ENCODE measurements at regions not wholly inside any gene's neighbourhood (a gene's known extent, or its start where the extent isn't known, plus 50 kb on each side); places are given as distances from the start of the nearest gene placed in this dataset.

- H3K4me1 Mint-ChIP-seq (ENCODE audit: low read depth): peaks cover 4% of the 10 kb centered on the region
- H3K27ac Mint-ChIP-seq: no peak overlapping the region
- H3K4me3 Mint-ChIP-seq (ENCODE audit: low read depth): no peak overlapping the region
- no peaks in the 10 kb centered on the region for H3K36me3 Mint-ChIP-seq (ENCODE audit: insufficient read depth)
- no peak for DNase-seq (ENCODE audit: low spot score, unreplicated experiment)
- TF ChIP-seq CTCF (IDR thresholded peaks at IDR 0.05; ENCODE audit: unreplicated experiment): no peak
- H3K27me3 Mint-ChIP-seq: no peaks in the 10 kb centered on the region
- H3K9me3 Mint-ChIP-seq (ENCODE audit: low read depth): no peaks in the 10 kb centered on the region
Measured at GRCh38 chr4:171668403-171668802, 144.8 kb upstream of the GALNTL6 start.

DNA sequence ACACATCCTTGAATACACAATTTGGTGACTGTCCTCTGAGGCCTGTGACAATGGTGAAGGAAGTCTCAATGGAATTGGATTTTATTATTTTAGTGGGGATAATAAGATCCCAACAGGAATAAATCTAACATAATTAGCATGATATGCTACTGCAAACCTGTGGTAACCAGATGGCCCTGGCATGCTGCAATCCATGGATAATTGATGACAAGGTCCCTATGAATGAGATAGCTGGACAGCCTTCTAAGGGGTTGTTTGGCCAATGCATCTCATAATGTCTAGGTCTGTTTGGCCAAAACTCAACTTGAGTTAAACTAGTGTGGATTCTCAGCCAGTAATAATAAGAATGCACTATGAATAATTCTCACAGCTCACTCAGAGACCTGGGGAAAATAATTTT, 145.3 kb upstream of the GALNTL6 start:
- peaks cover 4% of the 10 kb centered on the region for H3K4me1 Mint-ChIP-seq (ENCODE audit: low read depth)
- H3K27me3 Mint-ChIP-seq: no peaks in the 10 kb centered on the region
- TF ChIP-seq CTCF (IDR thresholded peaks at IDR 0.05; ENCODE audit: unreplicated experiment): no peak
- H3K4me3 Mint-ChIP-seq (ENCODE audit: low read depth): no peak overlapping the region
- no peaks in the 10 kb centered on the region for H3K36me3 Mint-ChIP-seq (ENCODE audit: insufficient read depth)
- H3K9me3 Mint-ChIP-seq (ENCODE audit: low read depth): no peaks in the 10 kb centered on the region
- no peak overlapping the region for H3K27ac Mint-ChIP-seq
- no peak for DNase-seq (ENCODE audit: low spot score, unreplicated experiment)

DNA sequence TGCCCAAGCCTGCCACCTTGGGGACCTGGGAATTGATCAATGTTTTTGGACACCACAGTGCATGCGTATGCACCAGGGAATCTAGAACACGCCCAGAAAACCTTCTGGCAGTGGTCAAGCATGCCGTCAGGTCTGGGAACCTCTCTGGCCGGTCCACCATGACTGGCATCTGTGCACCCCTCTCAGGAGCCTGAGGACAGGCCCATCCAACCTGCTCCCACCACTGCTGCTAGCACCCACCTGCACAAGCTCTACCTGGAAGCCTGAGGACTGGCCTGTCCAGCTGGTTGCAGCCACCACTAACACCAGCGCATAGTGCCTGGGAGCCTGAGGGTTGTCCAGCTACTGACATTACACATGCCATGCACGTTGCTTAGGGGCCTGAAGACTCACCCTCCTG, 162.1 kb upstream of the GALNTL6 start:
- no peak for DNase-seq (ENCODE audit: low spot score, unreplicated experiment)
- Mint-ChIP-seq H3K36me3 (ENCODE audit: insufficient read depth) (no peaks in the 10 kb centered on the region), H3K9me3 (ENCODE audit: low read depth) (no peaks in the 10 kb centered on the region), H3K27me3 (no peaks in the 10 kb centered on the region), H3K4me3 (ENCODE audit: low read depth) (no peak overlapping the region), H3K27ac (no peak overlapping the region), H3K4me1 (ENCODE audit: low read depth) (no peaks in the 10 kb centered on the region)
- no peak for TF ChIP-seq CTCF (IDR thresholded peaks at IDR 0.05; ENCODE audit: unreplicated experiment)

GRCh38 chr4:171650543-171650942, 162.7 kb upstream of the GALNTL6 start:
- H3K4me3 Mint-ChIP-seq (ENCODE audit: low read depth): no peak overlapping the region
- peak; percentile 43 for TF ChIP-seq CTCF (IDR thresholded peaks at IDR 0.05; ENCODE audit: unreplicated experiment)
- no peaks in the 10 kb centered on the region for H3K36me3 Mint-ChIP-seq (ENCODE audit: insufficient read depth)
- H3K4me1 Mint-ChIP-seq (ENCODE audit: low read depth): no peaks in the 10 kb centered on the region
- H3K27me3 Mint-ChIP-seq: no peaks in the 10 kb centered on the region
- no peaks in the 10 kb centered on the region for H3K9me3 Mint-ChIP-seq (ENCODE audit: low read depth)
- DNase-seq (ENCODE audit: low spot score, unreplicated experiment): no peak
- H3K27ac Mint-ChIP-seq: no peak overlapping the region

DNA sequence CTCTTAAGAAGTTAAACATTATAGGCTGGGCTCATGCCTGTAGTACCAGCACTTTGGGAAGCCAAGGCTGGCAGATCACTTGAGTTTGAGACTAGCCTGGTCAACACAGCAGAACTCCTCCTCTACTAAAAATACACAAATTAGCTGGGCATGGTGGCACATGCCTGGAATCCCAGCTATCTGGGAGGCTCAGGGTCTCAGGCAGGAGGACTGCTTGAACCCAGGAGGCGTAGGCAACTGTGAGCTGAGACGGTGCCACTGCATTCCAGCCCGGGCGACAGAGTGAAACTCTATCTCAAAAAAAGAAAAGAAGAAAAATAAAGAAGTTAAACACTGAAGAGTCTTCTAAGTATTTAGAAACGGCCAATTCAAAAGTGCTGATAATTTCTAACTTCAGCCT, 164.3 kb upstream of the GALNTL6 start:
- no peaks in the 10 kb centered on the region for H3K36me3 Mint-ChIP-seq (ENCODE audit: insufficient read depth)
- H3K4me3 Mint-ChIP-seq (ENCODE audit: low read depth): no peak overlapping the region
- no peaks in the 10 kb centered on the region for H3K9me3 Mint-ChIP-seq (ENCODE audit: low read depth)
- H3K27me3 Mint-ChIP-seq: no peaks in the 10 kb centered on the region
- TF ChIP-seq CTCF (IDR thresholded peaks at IDR 0.05; ENCODE audit: unreplicated experiment): no peak
- no peaks in the 10 kb centered on the region for H3K4me1 Mint-ChIP-seq (ENCODE audit: low read depth)
- no peak for DNase-seq (ENCODE audit: low spot score, unreplicated experiment)
- H3K27ac Mint-ChIP-seq: peak overlapping the region; percentile 45
